CD14-positive monocyte (primary cell): ENCODE measurements at regions not wholly inside any gene's neighbourhood (a gene's known extent, or its start where the extent isn't known, plus 50 kb on each side); places are given as distances from the start of the nearest gene placed in this dataset.

Source experiments
- DNase-seq, 3 donors: peaks; one replicate each; pipeline ENCODE4 v3.0.0-alpha.2; 2011 to 2022
- H2AFZ ChIP-seq: 2 replicates; pipeline ENCODE4 v1.6.0; 2012; ENCODE audit warnings: mild to moderate bottlenecking, low read depth, low read length, inconsistent platforms; ENCODE audit not compliant: insufficient read depth, poor library complexity, severe bottlenecking
- H3K27ac ChIP-seq, 2 donors: 1 replicate in 1 of 2; 2 replicates in 1 of 2; pipeline ENCODE4 v1.5.1; 2012 to 2013; ENCODE audit warnings: low read length in 2 of 2, control low read depth in 1 of 2, inconsistent platforms in 1 of 2, low read depth in 1 of 2, mild to moderate bottlenecking in 1 of 2
- H3K27me3 ChIP-seq, 2 donors: one replicate each; pipeline versions ENCODE4 v1.6.0 to v1.6.1; 2011 to 2013; ENCODE audit warnings: low read length in 2 of 2; ENCODE audit not compliant: control insufficient read depth in 2 of 2, insufficient read depth in 2 of 2
- H3K36me3 ChIP-seq, 2 donors: replicated peaks in 1 of 2; 1 replicate in 1 of 2; 2 replicates in 1 of 2; pipeline versions ENCODE4 v1.5.1 to v1.6.1; 2012 to 2013; ENCODE audit warnings: low read length in 2 of 2, control low read depth in 1 of 2, inconsistent platforms in 1 of 2, mild to moderate bottlenecking in 1 of 2; ENCODE audit not compliant: insufficient read depth in 2 of 2, control insufficient read depth in 1 of 2
- H3K4me1 ChIP-seq, 2 donors: 1 replicate in 1 of 2; 2 replicates in 1 of 2; pipeline versions ENCODE4 v1.5.1 to v1.6.1; 2012 to 2013; ENCODE audit warnings: low read length in 2 of 2, control low read depth in 1 of 2, inconsistent platforms in 1 of 2, mild to moderate bottlenecking in 1 of 2, moderate library complexity in 1 of 2; ENCODE audit not compliant: insufficient read depth in 2 of 2, control insufficient read depth in 1 of 2
- H3K4me2 ChIP-seq: replicated peaks from 2 replicates; pipeline ENCODE3; 2012; ENCODE audit warnings: low read length, moderate library complexity, mild to moderate bottlenecking; ENCODE audit not compliant: poor library complexity, severe bottlenecking; ENCODE audit errors: extremely low read depth
- H3K4me3 ChIP-seq, 3 experiments: fragments of 200-600 bp in 1 of 3; sonication (generic) in 1 of 3; replicated peaks in 1 of 3; 1 replicate in 2 of 3; 2 replicates in 1 of 3; pipeline ENCODE4 v1.5.1; 2011 to 2013; ENCODE audit warnings: low read length in 3 of 3, mild to moderate bottlenecking in 3 of 3, control low read depth in 2 of 3, low read depth in 2 of 3, inconsistent platforms in 1 of 3, moderate library complexity in 1 of 3
- H3K79me2 ChIP-seq: 2 replicates; pipeline ENCODE4 v1.6.0; 2012; ENCODE audit warnings: mild to moderate bottlenecking, control low read depth, inconsistent platforms, low read length, moderate library complexity; ENCODE audit not compliant: insufficient read depth
- H3K9ac ChIP-seq: 2 replicates; pipeline ENCODE4 v1.6.0; 2017; ENCODE audit warnings: low read length, mild to moderate bottlenecking; ENCODE audit not compliant: insufficient read depth, poor library complexity, severe bottlenecking
- H3K9me3 ChIP-seq, 2 donors: replicated peaks in 1 of 2; 1 replicate in 1 of 2; 2 replicates in 1 of 2; pipeline versions ENCODE4 v1.5.1 to v1.6.1; 2012 to 2013; ENCODE audit warnings: low read length in 2 of 2, control low read depth in 1 of 2; ENCODE audit not compliant: control insufficient read depth in 1 of 2, insufficient read depth in 1 of 2
- H4K20me1 ChIP-seq: 2 replicates; pipeline ENCODE4 v1.6.0; 2012; ENCODE audit warnings: mild to moderate bottlenecking, low read length, control low read depth, moderate library complexity; ENCODE audit not compliant: insufficient read depth
- H3K27ac Mint-ChIP-seq, 7 donors: one replicate each; pipeline ENCODE4 v1.8.0; 2020; ENCODE audit warnings: mild to moderate bottlenecking in 7 of 7, mixed read lengths in 7 of 7, moderate library complexity in 6 of 7, inconsistent platforms in 2 of 7
- H3K27me3 Mint-ChIP-seq, 3 donors: one replicate each; pipeline ENCODE4 v1.8.0; 2021 to 2022; ENCODE audit warnings: low read depth in 3 of 3, mild to moderate bottlenecking in 3 of 3, mixed read lengths in 3 of 3, moderate library complexity in 3 of 3, inconsistent platforms in 1 of 3
- H3K36me3 Mint-ChIP-seq, 2 donors: one replicate each; pipeline ENCODE4 v1.8.0; 2020; ENCODE audit warnings: mixed read lengths in 2 of 2, inconsistent platforms in 1 of 2, mild to moderate bottlenecking in 1 of 2
- H3K4me1 Mint-ChIP-seq: one replicate; pipeline ENCODE4 v1.8.0; 2020; ENCODE audit warnings: mild to moderate bottlenecking, mixed read lengths
- H3K4me3 Mint-ChIP-seq, 2 donors: one replicate each; pipeline ENCODE4 v1.8.0; 2020; ENCODE audit warnings: mild to moderate bottlenecking in 2 of 2, mixed read lengths in 2 of 2, moderate library complexity in 1 of 2
- H3K9me3 Mint-ChIP-seq, 7 donors: one replicate each; pipeline ENCODE4 v1.8.0; 2020 to 2022; ENCODE audit warnings: mixed read lengths in 7 of 7, mild to moderate bottlenecking in 6 of 7, moderate library complexity in 6 of 7, inconsistent platforms in 2 of 7
- CTCF ChIP-seq: fragments of 200-600 bp; IDR thresholded peaks from one replicate; pipeline ENCODE4 v1.8.0; 2022; ENCODE audit warnings: antibody characterized with exemption, mild to moderate bottlenecking
- WGBS: methylation state at CpG from one replicate; pipeline ENCODE4 v1.1.5; 2013; ENCODE audit warnings: missing lambda C conversion rate; ENCODE audit not compliant: insufficient coverage; 5-methylcytosine and 5-hydroxymethylcytosine counted together
- intact Hi-C, 2 donors: fragments of 100-400 bp; cut with micrococcal nuclease; formaldehyde crosslinking; loops; one replicate each; pipeline versions ENCODE4 v1.15.0 to v1.15.1; 2023

- Histone ChIP-seq H3K36me3 (no peaks in the 10 kb centered on the region), H3K79me2 (no peaks in the 10 kb centered on the region), H3K4me1 (no peaks in the 10 kb centered on the region), H2AFZ (no peak overlapping the region), H3K4me2 (no peak overlapping the region), H4K20me1 (no peaks in the 10 kb centered on the region), H3K4me3 (no peak overlapping the region), H3K9me3 (peaks cover 14 to 26% of the 10 kb centered on the region in 2 donors), H3K27ac (no peak overlapping the region), H3K27me3 (no peaks in the 10 kb centered on the region), H3K9ac (no peak overlapping the region)
- H3K36me3 Mint-ChIP-seq = no peaks in the 10 kb centered on the region
- no peak overlapping the region for H3K27ac Mint-ChIP-seq
- H3K27me3 Mint-ChIP-seq = peaks cover 0 to 5% (median 1%) of the 10 kb centered on the region in 3 donors
- TF ChIP-seq CTCF = no peak
- H3K4me1 Mint-ChIP-seq = no peaks in the 10 kb centered on the region
- H3K4me3 Mint-ChIP-seq = no peak overlapping the region
- no peak for DNase-seq
- intact Hi-C loops = no loop called here
- 80% methylated on average over 10 of the region's 10 CpGs for WGBS
- H3K9me3 Mint-ChIP-seq = peaks cover 1 to 22% (median 14%) of the 10 kb centered on the region in 7 donors
These were observed 227.0 kb downstream of the ADAMTS15 start for GRCh38 chr11:130675371-130675821.

DNA sequence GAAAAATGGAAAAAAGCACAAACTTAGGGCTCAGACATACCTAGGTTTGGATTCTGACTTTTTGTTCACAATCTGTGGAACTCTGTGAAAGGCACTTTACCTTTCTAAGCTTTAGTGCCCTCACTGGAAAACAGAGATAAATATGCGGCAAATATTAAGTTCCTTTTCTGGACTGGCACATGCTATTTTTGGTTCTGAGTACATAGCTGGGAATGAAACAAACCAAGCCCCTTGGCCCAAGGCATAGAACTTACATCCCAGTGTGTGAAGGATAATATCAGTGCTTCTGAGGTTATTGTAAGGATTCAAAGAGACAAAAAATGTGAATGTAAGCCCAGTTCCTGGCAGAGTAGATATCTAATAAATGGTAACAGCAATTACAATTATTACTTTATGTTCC is 227.5 kb downstream of the ADAMTS15 start:
- H3K27ac Mint-ChIP-seq = no peak overlapping the region
- Histone ChIP-seq H3K9ac (no peak overlapping the region), H3K27ac (no peak overlapping the region)

More for the DNA sequence above, 227.5 kb downstream of the ADAMTS15 start:
- no peak for TF ChIP-seq CTCF
- Mint-ChIP-seq H3K9me3 (peaks cover 2 to 23% (median 14%) of the 10 kb centered on the region in 7 donors), H3K27me3 (peaks cover 0 to 4% (median 1%) of the 10 kb centered on the region in 3 donors), H3K36me3 (no peaks in the 10 kb centered on the region), H3K4me1 (no peaks in the 10 kb centered on the region), H3K4me3 (no peak overlapping the region)
- H3K4me3 ChIP-seq = no peak overlapping the region
- no peak for DNase-seq
- H3K9me3 ChIP-seq = peaks cover 14 to 26% of the 10 kb centered on the region in 2 donors
- WGBS = 60% methylated on average over 1 of the region's 1 CpG
- H3K27me3 ChIP-seq = no peaks in the 10 kb centered on the region
- H3K79me2 ChIP-seq = no peaks in the 10 kb centered on the region
- no peaks in the 10 kb centered on the region for H3K36me3 ChIP-seq
- no peaks in the 10 kb centered on the region for H3K4me1 ChIP-seq
- intact Hi-C loops = no loop called here
- H3K4me2 ChIP-seq = no peak overlapping the region
- no peaks in the 10 kb centered on the region for H4K20me1 ChIP-seq
- no peak overlapping the region for H2AFZ ChIP-seq
